ENCODE measurements at regions not wholly inside any gene's neighbourhood (a gene's known extent, or its start where the extent isn't known, plus 50 kb on each side); places are given as distances from the start of the nearest gene placed in this dataset.

GRCh38 chr16:9333469-9333868, 242.0 kb downstream of the HAPSTR1 start:
- no peaks in the 10 kb centered on the region for H3K9me1 ChIP-seq (replicated peaks; ENCODE audit: control insufficient read depth, extremely low read depth, insufficient read depth, low read length)
- H3K9ac ChIP-seq (replicated peaks; ENCODE audit: extremely low read depth, insufficient read depth, low read length): no peak overlapping the region
- no peak overlapping the region for H3K27ac ChIP-seq (ENCODE audit: insufficient read depth, low read depth, low read length)
- POLR2A ChIA-PET: no interaction called here
- no peak overlapping the region for H2AFZ ChIP-seq (ENCODE audit: low read depth, low read length)
- no peaks in the 10 kb centered on the region for H3K79me2 ChIP-seq (ENCODE audit: control insufficient read depth, insufficient read depth, low read length)
- CTCF ChIA-PET: no interaction called here
- H3K4me3 ChIP-seq (replicated peaks in 1 of 3; ENCODE audit: insufficient read depth in 1 of 3, low read depth in 1 of 3, low read length in 3 of 3): no peak overlapping the region
- no peak for FAIRE-seq
- no peaks in the 10 kb centered on the region for H3K27me3 ChIP-seq (ENCODE audit: control insufficient read depth in 2 of 2, insufficient read depth in 2 of 2, low read length in 2 of 2)
- no peak for DNase-seq (ENCODE audit: low read depth, low spot score)
- no peaks in the 10 kb centered on the region for H4K20me1 ChIP-seq (replicated peaks; ENCODE audit: control insufficient read depth, extremely low read depth, insufficient read depth, low read length)
- H3K4me1 ChIP-seq (ENCODE audit: control insufficient read depth, extremely low read depth, insufficient read depth, low read length): no peaks in the 10 kb centered on the region
- intact Hi-C loops (cut with micrococcal nuclease): no loop called here
- TF ChIP-seq EZH2 (IDR thresholded peaks at IDR 0.05; ENCODE audit: borderline replicate concordance, low read depth, low read length, severe bottlenecking) (no peak), POLR2A (IDR thresholded peaks at IDR 0.05; ENCODE audit: low read depth, low read length) (no peak), MAX (IDR thresholded peaks at IDR 0.05; ENCODE audit: insufficient read depth, insufficient read length) (no peak), CTCF (IDR thresholded peaks at IDR 0.05; ENCODE audit: extremely low read depth in 1 of 2, insufficient read depth in 1 of 2, low read depth in 1 of 2, low read length in 2 of 2) (no peak), GATA2 (IDR thresholded peaks at IDR 0.05; ENCODE audit: insufficient read depth, insufficient read length, low read depth, low read length) (no peak), JUN (IDR thresholded peaks at IDR 0.05; ENCODE audit: borderline replicate concordance, insufficient read depth, insufficient read length, low read depth) (no peak), MYC (IDR thresholded peaks at IDR 0.05; ENCODE audit: low read depth, low read length) (no peak), POLR2AphosphoS5 (IDR thresholded peaks at IDR 0.05; ENCODE audit: insufficient read depth, low read depth, low read length) (no peak)
- BruUV-seq (replicated peaks): no TSS peak
- no peaks in the 10 kb centered on the region for H3K9me3 ChIP-seq (replicated peaks; ENCODE audit: control insufficient read depth, insufficient read depth, low read length)
- H3K4me2 ChIP-seq (ENCODE audit: insufficient read depth, low read length): no peak overlapping the region
- dilution Hi-C loops (cut with MboI; ENCODE audit: extremely low pct_ligation_motif_present, low sequenced_read_pairs): no loop called here
- no peaks in the 10 kb centered on the region for H3K36me3 ChIP-seq (ENCODE audit: control insufficient read depth in 2 of 2, extremely low read depth in 1 of 2, insufficient read depth in 2 of 2, low read length in 2 of 2)
